ENCODE measurements at regions not wholly inside any gene's neighbourhood (a gene's known extent, or its start where the extent isn't known, plus 50 kb on each side); places are given as distances from the start of the nearest gene placed in this dataset.

- DNase-seq, result no peak
These were observed 52.7 kb upstream of the PDZRN3 start for GRCh38 chr3:73677336-73678024.
